NCI-H446 treated with DMSO at 0.1 percent for 48 hours (cell line): ENCODE measurements at regions not wholly inside any gene's neighbourhood (a gene's known extent, or its start where the extent isn't known, plus 50 kb on each side); places are given as distances from the start of the nearest gene placed in this dataset.

ENCODE experiments used
- DNase-seq: peaks from one replicate; lab custom pipeline; 2025; lab: John Stamatoyannopoulos, UW

DNA sequence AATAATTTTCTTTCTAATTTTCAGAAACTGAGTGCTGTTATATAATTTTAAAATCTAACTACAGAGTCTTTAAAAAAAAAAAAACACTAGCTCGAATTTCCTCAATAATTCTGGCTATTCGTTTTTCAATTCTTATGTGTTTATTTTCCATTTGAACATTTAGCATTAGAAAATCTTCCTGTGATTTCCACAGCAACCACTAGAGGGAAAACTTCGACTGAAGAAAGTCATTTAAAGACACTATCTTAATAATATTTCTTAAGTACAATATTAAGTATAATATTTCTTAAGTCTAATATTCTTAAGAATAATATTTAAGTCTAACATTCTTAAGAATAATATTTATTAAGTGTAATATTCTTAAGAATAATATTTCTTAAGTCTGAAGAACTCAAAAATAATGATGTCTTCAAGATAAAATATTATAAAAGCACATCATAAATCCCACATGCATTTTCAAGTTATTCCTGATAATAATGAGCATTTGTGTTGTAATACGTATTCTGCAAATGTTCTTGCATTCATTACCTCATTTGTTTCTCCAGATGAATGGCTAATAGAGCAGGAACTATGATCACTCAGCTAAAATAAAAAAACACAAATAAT, 118.4 kb upstream of the WDR17 start:
- no peak for DNase-seq

- DNase-seq, result no peak
Observed at GRCh38 chr4:175951794-175952193, 113.8 kb upstream of the WDR17 start.

DNA sequence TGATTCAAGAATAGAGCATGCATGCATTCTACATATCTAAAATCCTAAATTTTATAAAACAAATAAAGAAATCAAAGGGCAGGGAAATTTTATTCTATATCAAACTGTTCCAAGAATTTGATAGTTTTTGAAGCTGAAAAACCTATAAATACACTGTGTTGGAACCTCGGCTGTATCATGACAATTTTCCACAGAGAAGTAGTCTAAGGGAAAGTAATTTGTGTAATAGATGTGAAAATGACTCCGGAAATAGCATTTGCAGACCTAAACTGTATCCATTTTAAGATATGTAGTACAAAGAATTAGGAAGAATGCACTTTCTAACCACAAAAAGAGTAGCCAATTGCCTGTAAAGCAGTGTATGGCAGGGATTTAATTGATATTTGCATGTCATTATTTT, 112.5 kb upstream of the WDR17 start:
- no peak for DNase-seq

DNA sequence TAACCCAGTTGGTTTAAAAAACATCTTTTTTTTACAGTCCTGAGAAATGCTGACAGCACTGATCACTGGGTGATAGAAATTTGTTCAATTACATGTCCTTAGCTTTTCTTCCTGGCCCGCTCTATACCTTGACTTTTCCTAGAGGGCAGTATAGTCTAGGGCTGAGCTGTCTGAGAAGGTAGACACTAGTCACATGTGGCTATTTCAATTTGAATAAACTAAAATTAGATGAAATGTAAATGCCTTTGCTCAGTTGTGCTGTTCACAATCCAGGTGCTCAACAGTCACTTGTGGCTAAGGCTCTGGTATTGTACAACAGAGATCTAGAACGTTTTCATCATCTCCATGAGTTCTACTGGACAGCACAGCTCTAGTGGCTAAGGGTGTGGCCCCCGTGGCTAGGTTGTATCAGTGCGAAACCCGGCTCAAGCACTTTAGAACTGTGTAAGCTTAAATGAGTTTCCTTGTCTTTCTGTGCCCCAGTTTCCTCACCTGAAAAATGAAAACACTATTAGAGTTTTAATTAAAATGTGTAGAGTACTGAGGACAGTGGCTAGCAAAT, 111.6 kb upstream of the WDR17 start:
- DNase-seq, result no peak

- DNase-seq, result no peak
Observed at GRCh38 chr4:175954685-175955084, 111.0 kb upstream of the WDR17 start.

DNA sequence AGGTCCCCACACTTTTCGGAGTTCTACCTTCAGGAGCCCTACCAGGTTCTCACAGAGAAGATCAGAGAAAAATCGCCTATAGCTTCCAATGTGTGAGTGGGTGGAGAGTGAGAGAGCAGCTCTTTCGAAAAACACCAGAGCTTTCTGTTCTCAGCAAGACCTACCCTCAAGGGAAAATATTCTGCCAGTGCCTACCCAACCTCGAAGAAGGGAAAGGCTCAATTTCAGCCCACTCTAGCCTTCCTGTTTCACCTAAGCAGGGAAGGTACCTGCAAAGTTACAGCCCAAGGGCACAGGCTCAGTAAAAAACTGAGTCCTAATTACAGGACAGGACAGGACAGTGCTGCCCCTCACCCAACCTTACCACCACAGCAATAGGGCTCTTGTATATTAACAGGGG, 104.0 kb upstream of the WDR17 start:
- no peak for DNase-seq

DNA sequence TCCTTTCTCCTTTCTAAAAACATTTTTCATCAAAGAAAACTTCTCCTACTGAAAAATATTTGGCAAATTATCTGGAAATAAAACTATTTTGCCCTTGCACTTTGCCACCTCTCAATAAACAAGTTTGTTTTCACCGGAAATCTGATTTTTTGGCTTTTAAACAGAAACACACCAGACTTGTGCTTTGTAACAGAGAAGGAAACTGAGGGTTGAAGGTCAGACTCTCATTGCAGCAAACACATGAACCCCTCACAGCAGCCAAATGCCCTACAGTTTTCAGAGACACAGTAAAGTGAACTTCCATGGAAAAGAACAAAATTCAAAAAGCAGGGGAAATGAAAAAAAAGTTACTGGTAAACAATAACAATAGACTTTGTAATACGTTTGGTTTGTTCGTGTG, 95.6 kb upstream of the WDR17 start:
- no peak for DNase-seq

- no peak for DNase-seq
Observed at GRCh38 chr4:175970724-175971123, 94.9 kb upstream of the WDR17 start.

DNA sequence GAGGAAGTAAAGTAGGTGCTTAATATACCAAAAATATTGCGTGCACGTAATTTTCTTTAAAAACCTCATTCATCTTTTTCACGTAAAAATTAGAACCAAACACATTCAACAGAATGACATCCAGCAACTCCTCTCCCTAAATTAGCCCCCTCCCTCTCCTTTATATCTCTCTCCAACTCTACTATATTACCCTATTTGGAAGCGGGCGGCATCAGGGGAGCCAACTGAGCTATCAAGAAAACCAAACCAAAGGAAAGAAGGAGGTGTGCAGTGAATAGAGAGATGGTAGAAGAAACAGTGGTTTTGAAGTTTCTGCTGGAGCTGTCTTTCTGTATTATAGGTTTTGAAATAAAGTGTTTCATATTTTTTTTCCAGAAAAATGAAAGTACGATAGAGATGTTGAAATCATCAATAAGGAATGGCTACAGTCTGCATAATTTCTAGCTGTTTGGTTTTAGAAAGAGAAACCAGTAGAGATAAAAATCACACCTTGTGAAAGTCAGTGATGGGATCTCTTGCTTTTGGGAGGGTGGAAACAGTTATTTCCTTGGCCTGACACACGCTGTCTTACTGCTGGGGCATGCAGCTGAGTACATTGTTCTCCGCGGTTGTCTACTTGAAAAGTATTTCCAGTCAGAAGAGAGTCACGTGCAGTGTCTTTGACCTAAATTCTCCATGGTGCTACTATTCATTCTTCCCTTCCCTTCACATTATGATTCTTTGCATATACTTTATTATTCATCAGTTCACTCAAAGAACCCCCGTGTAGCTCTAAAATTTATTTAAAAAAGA, 94.1 kb upstream of the WDR17 start:
- no peak for DNase-seq

DNA sequence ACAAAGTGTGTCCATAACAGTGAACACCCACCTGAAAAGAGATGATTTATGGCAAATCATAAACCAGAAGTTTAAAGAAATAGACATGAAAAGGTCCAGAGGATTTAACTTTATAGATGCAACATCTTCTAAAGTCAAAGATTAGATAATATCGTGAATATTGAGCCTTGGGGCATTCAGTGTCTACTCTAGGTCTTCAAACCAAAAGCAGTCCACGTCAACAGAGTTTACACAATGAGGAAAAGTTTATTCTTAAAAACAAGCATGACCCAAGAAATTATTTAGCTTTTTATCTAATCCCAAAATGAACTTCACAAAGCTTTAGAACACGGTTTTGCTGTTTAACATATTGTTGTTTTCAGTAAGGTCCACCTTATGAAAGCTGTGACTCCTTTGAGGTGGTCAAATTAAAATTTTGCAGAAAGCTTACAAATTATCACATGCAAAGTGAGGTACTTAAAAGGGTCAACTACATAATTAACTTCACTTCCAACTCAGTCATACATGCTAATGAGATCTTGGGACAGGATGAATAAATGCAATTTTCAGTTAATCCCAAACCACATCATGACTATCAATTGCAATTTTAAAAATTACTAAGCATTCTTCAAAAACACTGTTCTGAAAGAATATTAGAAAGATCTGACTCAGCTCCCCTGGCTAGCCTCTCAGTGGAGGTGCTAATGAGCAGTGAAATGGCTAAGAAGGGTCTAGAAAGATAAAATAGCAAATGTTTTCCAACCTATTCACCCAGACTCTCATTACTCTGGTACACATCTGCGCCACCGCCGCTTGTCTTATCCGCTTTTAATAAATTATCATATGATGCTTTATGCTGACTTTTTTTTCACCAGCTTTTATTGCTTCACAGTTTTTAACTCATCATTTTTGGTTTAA, 92.4 kb upstream of the WDR17 start:
- DNase-seq, result no peak

DNA sequence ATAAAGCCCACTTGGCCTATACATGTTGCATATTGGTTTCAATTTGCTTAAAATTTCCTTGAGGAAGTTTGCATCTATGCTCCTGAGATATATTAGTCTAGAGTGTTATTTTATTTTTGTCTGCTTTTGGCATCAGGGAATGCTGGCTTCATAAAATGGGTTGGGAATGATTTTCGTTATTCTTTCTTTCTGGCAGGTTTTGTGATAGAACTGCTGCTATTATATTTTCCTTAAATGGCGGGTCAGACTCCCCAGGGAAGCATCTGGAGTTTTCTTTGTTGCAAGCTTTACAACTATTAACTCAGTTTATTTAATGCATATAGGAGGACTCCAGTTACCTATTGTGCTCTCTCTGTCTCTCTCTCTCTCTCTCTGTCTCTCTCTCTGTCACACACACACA, 82.0 kb upstream of the WDR17 start:
- no peak for DNase-seq

DNA sequence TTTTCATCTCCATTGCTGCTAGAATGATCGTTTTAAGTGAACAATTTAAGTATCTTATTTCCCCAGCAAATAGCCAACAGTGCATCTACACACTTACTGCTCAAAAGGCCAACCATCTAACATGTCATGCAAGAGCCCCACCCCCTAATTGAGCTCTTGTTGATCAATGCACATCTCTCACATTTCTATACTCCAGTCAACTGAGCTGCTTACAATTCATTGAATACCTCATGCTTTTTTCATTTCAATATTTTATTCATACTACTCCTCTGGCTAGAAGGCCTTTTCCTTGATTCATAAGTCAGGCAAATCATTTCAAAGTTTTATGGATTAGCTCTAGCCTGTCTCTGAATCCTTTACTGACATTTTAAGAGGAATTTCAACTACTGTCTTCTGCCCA, 79.0 kb upstream of the WDR17 start:
- no peak for DNase-seq

- DNase-seq, result no peak
Observed at GRCh38 chr4:175988511-175988910, 77.1 kb upstream of the WDR17 start.

- DNase-seq, result no peak
Observed at GRCh38 chr4:175996206-175996605, 69.4 kb upstream of the WDR17 start.

GRCh38 chr4:175997291-175997690, 68.3 kb upstream of the WDR17 start:
- no peak for DNase-seq

- no peak for DNase-seq
Observed at GRCh38 chr4:175998782-175999181, 66.9 kb upstream of the WDR17 start.

DNA sequence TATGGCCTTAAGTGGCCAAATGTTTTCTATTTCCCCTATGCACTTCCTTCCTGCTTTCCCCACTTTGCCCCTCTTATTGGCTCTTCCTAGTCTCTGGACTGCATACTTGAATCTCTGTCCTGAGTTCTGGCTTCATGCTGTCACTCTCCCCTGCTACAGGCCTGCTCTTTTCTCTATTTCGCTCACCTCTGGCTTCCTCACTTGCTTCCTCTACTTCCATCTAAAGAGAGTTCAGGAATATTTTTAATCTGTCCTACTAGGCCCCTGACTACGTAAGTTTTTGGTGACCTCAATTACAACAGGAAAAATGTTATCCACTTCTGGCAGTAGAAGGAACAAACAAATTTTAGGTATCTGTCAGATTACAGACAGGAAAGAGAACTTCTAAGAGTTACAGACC, 65.7 kb upstream of the WDR17 start:
- no peak for DNase-seq

DNA sequence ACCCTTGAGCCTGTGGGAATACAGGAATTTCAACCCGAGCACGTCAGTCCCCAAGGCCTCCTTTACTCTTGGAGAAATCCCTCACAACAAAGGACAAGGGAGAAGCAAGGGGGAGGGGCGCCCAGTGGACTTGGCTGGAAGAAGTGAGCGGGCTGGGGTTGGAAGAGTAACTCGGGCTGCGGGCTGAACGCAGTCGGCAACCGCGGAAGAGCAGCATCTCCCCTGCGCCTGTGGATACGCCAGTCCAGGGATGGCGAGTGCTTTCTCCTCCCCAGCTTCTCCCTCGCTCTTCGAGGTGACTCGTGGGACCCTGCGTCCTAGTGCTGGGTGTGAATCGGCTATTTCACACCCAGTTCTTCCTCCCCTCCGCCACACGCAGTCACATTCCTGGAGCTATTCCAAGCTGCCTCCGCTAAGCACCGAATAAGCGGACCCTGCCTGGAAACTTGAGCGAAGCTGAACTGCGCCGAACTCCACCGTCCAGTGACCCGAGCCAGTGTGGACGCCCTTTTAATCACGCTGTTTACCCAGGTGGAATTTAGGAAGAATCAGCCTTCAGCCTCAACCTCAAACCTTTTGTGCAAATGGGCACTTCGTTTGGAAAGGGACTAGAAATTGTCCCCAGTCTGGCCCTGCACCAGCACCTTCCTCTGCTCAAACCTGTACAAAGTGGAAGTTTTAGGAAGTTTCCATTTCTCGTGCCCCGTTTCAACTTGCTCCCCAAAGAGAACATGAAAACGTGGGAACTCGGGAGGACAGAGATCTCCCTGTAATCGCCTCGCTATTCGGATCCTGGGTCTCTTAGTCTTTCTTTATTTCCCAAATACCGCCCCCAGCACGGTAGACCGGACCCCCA, 64.3 kb upstream of the WDR17 start:
- DNase-seq, result no peak

DNA sequence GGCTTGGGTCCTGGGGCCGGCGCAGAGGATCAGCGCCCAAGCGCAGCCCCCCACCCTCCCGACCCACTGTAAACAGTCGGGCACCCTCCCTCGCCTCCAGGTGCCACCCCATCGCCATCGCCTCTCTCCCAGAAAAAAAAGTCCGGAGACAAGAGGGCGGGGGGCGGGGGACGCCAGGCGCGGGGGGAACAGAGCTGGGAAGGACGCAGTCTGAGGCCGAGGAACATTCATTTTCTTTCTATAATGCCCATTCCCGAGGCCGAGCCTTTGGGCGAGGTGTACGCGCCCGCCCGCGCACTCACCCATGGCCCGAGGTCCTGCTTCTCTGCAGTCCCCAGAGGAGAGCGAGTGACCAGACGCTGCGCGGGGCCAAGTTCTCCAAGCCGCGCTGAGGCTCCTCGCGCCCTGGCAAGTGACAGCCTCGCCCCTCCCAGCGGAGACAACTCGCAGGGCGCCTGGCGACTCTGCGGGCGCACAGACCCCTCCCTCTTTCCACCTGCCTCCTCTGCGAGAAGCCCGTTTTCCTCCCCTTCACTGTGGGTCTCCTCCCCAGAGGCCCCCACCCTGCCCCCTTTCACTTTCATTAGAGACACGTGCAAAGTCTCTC, 63.5 kb upstream of the WDR17 start:
- no peak for DNase-seq

DNA sequence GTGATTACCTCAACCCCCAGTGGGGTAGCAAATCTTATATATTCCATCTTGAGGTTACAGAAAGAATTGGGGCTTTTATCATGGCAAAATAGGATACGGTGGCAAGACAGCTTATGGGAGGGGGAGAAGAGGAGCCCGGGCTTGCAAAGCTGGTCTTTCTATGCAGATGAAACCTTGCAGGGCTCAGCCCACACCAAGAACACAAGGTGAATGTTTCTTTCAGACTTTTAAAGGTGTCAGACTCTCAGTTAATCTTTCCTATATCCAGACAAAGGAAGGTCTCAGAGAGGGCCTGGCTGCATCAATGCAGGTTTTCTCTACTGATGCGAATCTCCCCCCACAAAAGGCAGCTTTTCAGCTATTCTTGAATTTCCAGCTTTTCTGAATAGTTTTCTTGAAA, 59.9 kb upstream of the WDR17 start:
- DNase-seq, result no peak

GRCh38 chr4:176009254-176009653, 56.4 kb upstream of the WDR17 start:
- DNase-seq, result no peak
